K562 (cell line): ENCODE measurements at regions not wholly inside any gene's neighbourhood (a gene's known extent, or its start where the extent isn't known, plus 50 kb on each side); places are given as distances from the start of the nearest gene placed in this dataset.

ENCODE experiments used
- ATAC-seq: fragments of 200-7000 bp; cut with Tn5 transposase; 3 replicates; pipeline ENCODE4 v1.9.1; 2020; ENCODE audit warnings: moderate library complexity
- BruUV-seq: library from RNA; stranded (reverse); fragments of 400-500 nt; replicated peaks from 2 replicates; lab custom pipeline; 2021; lab: Mats Ljungman, UMichigan
- CTCF ChIA-PET: fragments of 300-600 bp; formaldehyde crosslinking; extraction: SDS; loops from one replicate; lab custom pipeline; 2021; ENCODE audit warnings: low intra/inter-chr PET ratio; lab: Yijun Ruan, JAX
- POLR2A ChIA-PET: fragments of 300-600, 350-650 bp; sonication (Branson Sonifier 250); formaldehyde crosslinking; extraction: SDS; loops from one replicate; lab custom pipeline; 2021; ENCODE audit warnings: antibody characterized with exemption, inconsistent platforms; lab: Yijun Ruan, JAX
- DNase-seq, 4 experiments: peaks; one replicate each; pipeline versions ENCODE4 v3.0.0 to v3.0.0-alpha.2; 2011 to 2018; ENCODE audit warnings: low spot score in 3 of 4, mixed read lengths in 3 of 4; ENCODE audit errors: extremely low read depth in 1 of 4
- FAIRE-seq: peaks from 2 replicates; lab custom pipeline; 2011; peaks lifted over from hg19 to GRCh38; lab: Jason Lieb, UNC
- H2AFZ ChIP-seq: 2 replicates; pipeline ENCODE4 v1.6.0; 2011; ENCODE audit warnings: low read depth, low read length, control low read depth, inconsistent platforms
- H3K27ac ChIP-seq: fragments of 200-600 bp; 3 replicates; pipeline ENCODE4 v1.8.0; 2011; ENCODE audit warnings: low read depth, mild to moderate bottlenecking, control low read depth, inconsistent platforms, low read length, moderate library complexity, mixed read lengths; ENCODE audit errors: extremely low read depth
- H3K27me3 ChIP-seq, 2 experiments: fragments of 300-600 bp in 1 of 2; 2 replicates in 1 of 2; 3 replicates in 1 of 2; pipeline versions ENCODE4 v1.6.0 to v1.8.0; 2011; ENCODE audit warnings: inconsistent platforms in 2 of 2, low read length in 2 of 2, mild to moderate bottlenecking in 1 of 2, mixed read lengths in 1 of 2, moderate library complexity in 1 of 2; ENCODE audit not compliant: control insufficient read depth in 2 of 2, insufficient read depth in 2 of 2
- H3K36me3 ChIP-seq: fragments of 300-600 bp; 3 replicates; pipeline ENCODE4 v1.8.0; 2011; ENCODE audit warnings: mild to moderate bottlenecking, low read length, inconsistent platforms; ENCODE audit not compliant: control insufficient read depth, insufficient read depth
- H3K4me1 ChIP-seq, 2 experiments: fragments of 200-600 bp in 1 of 2; replicated peaks in 1 of 2; 2 replicates in 1 of 2; 3 replicates in 1 of 2; pipeline versions ENCODE4 v1.5.1 to v1.8.0; 2011; ENCODE audit warnings: inconsistent platforms in 2 of 2, low read length in 2 of 2, mild to moderate bottlenecking in 1 of 2, mixed read lengths in 1 of 2, moderate library complexity in 1 of 2; ENCODE audit not compliant: control insufficient read depth in 2 of 2, insufficient read depth in 2 of 2
- H3K4me2 ChIP-seq: 2 replicates; pipeline ENCODE4 v1.6.1; 2011; ENCODE audit warnings: low read length, control low read depth, inconsistent platforms, mixed read lengths; ENCODE audit not compliant: insufficient read depth
- H3K4me3 ChIP-seq: fragments of 200-600 bp; sonication (generic), shearing (Covaris generic); 2 replicates; pipeline ENCODE4 v1.5.1; 2016; ENCODE audit warnings: control low read depth, inconsistent platforms
- H3K79me2 ChIP-seq: fragments of 200-600 bp; 3 replicates; pipeline ENCODE4 v1.8.0; 2011; ENCODE audit warnings: low read length, inconsistent platforms; ENCODE audit not compliant: control insufficient read depth, insufficient read depth
- H3K9ac ChIP-seq, 2 experiments: 2 replicates each; pipeline versions ENCODE4 v1.6.0 to v1.6.1; 2011; ENCODE audit warnings: low read depth in 2 of 2, low read length in 2 of 2, control low read depth in 1 of 2, inconsistent platforms in 1 of 2, mild to moderate bottlenecking in 1 of 2, mixed read lengths in 1 of 2; ENCODE audit not compliant: insufficient read depth in 1 of 2
- H3K9me1 ChIP-seq: one replicate; pipeline ENCODE4 v1.6.0; 2011; ENCODE audit warnings: inconsistent platforms, mild to moderate bottlenecking, low read length, moderate library complexity; ENCODE audit not compliant: control insufficient read depth, insufficient read depth
- H3K9me3 ChIP-seq: replicated peaks from 2 replicates; pipeline ENCODE4 v1.5.1; 2011; ENCODE audit warnings: low read depth, low read length, inconsistent platforms; ENCODE audit not compliant: control insufficient read depth, insufficient read depth
- H4K20me1 ChIP-seq: replicated peaks from 2 replicates; pipeline ENCODE4 v1.6.1; 2011; ENCODE audit warnings: low read length, inconsistent platforms, mixed read lengths; ENCODE audit not compliant: control insufficient read depth, insufficient read depth
- ARID3A ChIP-seq: IDR thresholded peaks from 2 replicates; pipeline ENCODE4 v1.6.1; 2012; ENCODE audit warnings: low read depth, low read length, improper control_type of control experiment, borderline replicate concordance
- BMI1 ChIP-seq: fragments of 150-350 bp; IDR thresholded peaks from 2 replicates; pipeline ENCODE4 v1.6.1; 2014; ENCODE audit warnings: low read length
- CEBPZ ChIP-seq: fragments of 150-350 bp; IDR thresholded peaks from 2 replicates; pipeline ENCODE4 v1.6.1; 2014; ENCODE audit warnings: low read depth, mild to moderate bottlenecking, low read length, borderline replicate concordance
- CLOCK ChIP-seq: fragments of 250-450 bp; sonication (Bioruptor Pico); IDR thresholded peaks from 2 replicates; pipeline ENCODE4 v1.4.0; 2020; ENCODE audit warnings: mild to moderate bottlenecking, moderate library complexity, borderline replicate concordance
- DNMT1 ChIP-seq: fragments of 450-650 bp; IDR thresholded peaks from 2 replicates; pipeline ENCODE4 v1.6.1; 2016; ENCODE audit warnings: antibody characterized with exemption, mild to moderate bottlenecking
- E2F4 ChIP-seq: sonication (generic); formaldehyde crosslinking; IDR thresholded peaks from 2 replicates; pipeline ENCODE4 v1.8.0; 2022; ENCODE audit warnings: mild to moderate bottlenecking, low read depth, missing genetic modification reagents
- EP400 ChIP-seq: fragments of 450-650 bp; IDR thresholded peaks from 2 replicates; pipeline ENCODE4 v1.6.1; 2017; ENCODE audit warnings: antibody characterized with exemption, mild to moderate bottlenecking, moderate library complexity
- MAZ ChIP-seq, 2 experiments: fragments of 450-650 bp in 1 of 2; sonication (generic) in 1 of 2; formaldehyde crosslinking; IDR thresholded peaks in 1 of 2; conservative IDR thresholded peaks in 1 of 2; 2 replicates each; pipeline versions ENCODE4 v1.4.0 to v1.5.0; 2020; ENCODE audit warnings: mild to moderate bottlenecking in 1 of 2, missing genetic modification reagents in 1 of 2
- MEIS2 ChIP-seq: fragments of 450-650 bp; IDR thresholded peaks from 2 replicates; pipeline ENCODE4 v1.6.1; 2014; ENCODE audit warnings: mild to moderate bottlenecking; ENCODE audit not compliant: partially characterized antibody
- NFE2 ChIP-seq: IDR thresholded peaks from 2 replicates; pipeline ENCODE4 v1.6.1; 2014; ENCODE audit warnings: antibody characterized with exemption, low read depth
- NR4A1 ChIP-seq, 2 experiments: fragments of 250-450 bp in 1 of 2; fragments of 450-650 bp in 1 of 2; sonication (Bioruptor Pico) in 1 of 2; IDR thresholded peaks; 2 replicates each; pipeline versions ENCODE4 v1.4.0 to v1.6.1; 2016 to 2020; ENCODE audit warnings: mild to moderate bottlenecking in 2 of 2, missing compliant biosample characterization in 1 of 2, missing genetic modification characterization in 1 of 2, moderate library complexity in 1 of 2
- RBM22 ChIP-seq: fragments of 200-400 bp; formaldehyde crosslinking; IDR thresholded peaks from 2 replicates; pipeline ENCODE4 v1.6.1; 2018; ENCODE audit warnings: low read length, low read depth; ENCODE audit not compliant: poor library complexity, severe bottlenecking
- WGBS: fragments of 100-300 bp; shearing (Covaris generic); methylation state at CpG from one replicate; pipeline ENCODE4 v1.1.6; 2016; ENCODE audit warnings: low coverage, mixed read lengths; ENCODE audit not compliant: insufficient coverage; ENCODE audit errors: missing lambda C conversion rate; 5-methylcytosine and 5-hydroxymethylcytosine counted together
- in situ Hi-C: fragments of 300-500 bp; cut with MboI; formaldehyde crosslinking; loops from 4 replicates; pipeline ENCODE4 v1.15.0; 2018; ENCODE audit warnings: inconsistent platforms, mixed read lengths
- intact Hi-C: fragments of 100-400 bp; cut with micrococcal nuclease; formaldehyde crosslinking; loops from 2 replicates; pipeline ENCODE4 v1.14.2; 2022

- H3K9me3 ChIP-seq, result no peaks in the 10 kb centered on the region
- no peaks in the 10 kb centered on the region for H4K20me1 ChIP-seq
- intact Hi-C loops, result no loop called here
- H3K4me3 ChIP-seq, result no peak overlapping the region
- FAIRE-seq (no peak), DNase-seq (no peak)
- no peak overlapping the region for H3K4me2 ChIP-seq
- H3K4me1 ChIP-seq, result no peaks in the 10 kb centered on the region
- no peak overlapping the region for H2AFZ ChIP-seq
- TF ChIP-seq NFE2 (no peak), CEBPZ (no peak), DNMT1 (no peak), NR4A1 (CRISPR knock-in tag; IDR thresholded peaks at IDR 0.05) (no peak), NR4A1 (tag; IDR thresholded peaks at IDR 0.05) (no peak), MEIS2 (no peak), EP400 (no peak), ARID3A (no peak), RBM22 (no peak), E2F4 (CRISPR knock-in tag) (no peak), BMI1 (no peak), CLOCK (CRISPR knock-in tag) (no peak), MAZ (CRISPR knock-in tag; conservative IDR thresholded peaks at IDR 0.05 in 1 of 2, IDR thresholded peaks at IDR 0.05 in 1 of 2) (no peak)
- TF ChIP-seq, all 486 proteins: peak for 0
- Histone ChIP-seq H3K27me3 (no peaks in the 10 kb centered on the region), H3K9me1 (no peaks in the 10 kb centered on the region), H3K9ac (no peak overlapping the region), H3K27ac (no peak overlapping the region), H3K79me2 (no peaks in the 10 kb centered on the region), H3K36me3 (no peaks in the 10 kb centered on the region)
- CTCF ChIA-PET, result no interaction called here
- POLR2A ChIA-PET, result no interaction called here
- in situ Hi-C loops, result no loop called here
- no TSS peak for BruUV-seq
- WGBS, result 1% methylated on average over 18 of the region's 18 CpGs
- ATAC-seq, result no peak
These were observed 573.9 kb downstream of the TMA16 start for GRCh38 chr4:164068392-164068791.
